HG03064 (cell line): ENCODE measurements at regions not wholly inside any gene's neighbourhood (a gene's known extent, or its start where the extent isn't known, plus 50 kb on each side); places are given as distances from the start of the nearest gene placed in this dataset.
"Not testable (repeated sequence)": the region's sequence is repeated elsewhere in the genome, so short reads cannot be mapped to it uniquely, and the experiment has no call there.

Experiments
- ATAC-seq: cut with Tn5 transposase; IDR thresholded peaks from one replicate; pipeline ENCODE4 v1.9.1; 2021; ENCODE audit warnings: low read depth; ENCODE audit not compliant: unreplicated experiment

GRCh38 chr11:22031791-22032190, 161.1 kb upstream of the ANO5 start:
- ATAC-seq = no peak

GRCh38 chr11:22037505-22037904, 155.4 kb upstream of the ANO5 start:
- ATAC-seq = no peak

DNA sequence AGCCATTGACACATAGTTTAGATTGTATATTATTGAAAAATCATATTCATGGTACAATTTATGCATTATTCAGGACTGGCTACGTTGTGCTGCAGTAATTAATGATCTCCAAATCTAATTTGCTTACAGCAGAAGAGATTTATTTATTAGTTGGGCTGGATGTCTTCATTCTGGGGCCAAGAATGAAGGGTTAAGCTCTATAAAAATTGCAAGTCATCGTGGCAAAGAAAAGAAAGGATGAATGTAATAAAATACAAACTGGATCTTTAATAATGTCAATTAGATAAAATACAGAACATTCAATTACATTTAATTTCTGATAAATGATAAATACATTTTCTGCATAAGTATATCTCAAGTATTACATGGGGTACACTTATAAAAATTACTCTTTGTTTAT, 151.8 kb upstream of the ANO5 start:
- ATAC-seq = no peak

GRCh38 chr11:22042081-22042480, 150.8 kb upstream of the ANO5 start:
- ATAC-seq = no peak

- no peak for ATAC-seq
Measured at GRCh38 chr11:22044126-22044525, 148.8 kb upstream of the ANO5 start.

DNA sequence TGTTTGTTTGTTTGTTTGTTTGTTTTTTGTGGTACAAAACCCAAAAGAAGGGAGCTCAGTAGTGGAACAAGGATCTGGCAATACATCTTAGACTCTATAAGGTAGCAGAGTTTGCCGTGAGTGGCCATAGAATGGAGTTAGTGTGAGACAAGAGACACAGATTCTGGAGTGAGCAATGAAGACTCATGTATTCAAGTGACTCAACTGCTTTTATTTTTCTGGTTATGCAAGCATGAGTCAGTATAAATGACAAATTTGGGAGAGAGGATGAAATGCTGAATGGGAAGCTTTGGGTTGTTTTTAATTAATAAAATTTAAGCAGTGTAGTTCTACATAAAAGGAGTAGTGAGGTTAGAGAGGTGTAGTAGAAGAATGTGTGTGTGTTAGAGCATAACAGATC, 143.6 kb upstream of the ANO5 start:
- no peak for ATAC-seq

- no peak for ATAC-seq
Measured at GRCh38 chr11:22065472-22065871, 127.4 kb upstream of the ANO5 start.

DNA sequence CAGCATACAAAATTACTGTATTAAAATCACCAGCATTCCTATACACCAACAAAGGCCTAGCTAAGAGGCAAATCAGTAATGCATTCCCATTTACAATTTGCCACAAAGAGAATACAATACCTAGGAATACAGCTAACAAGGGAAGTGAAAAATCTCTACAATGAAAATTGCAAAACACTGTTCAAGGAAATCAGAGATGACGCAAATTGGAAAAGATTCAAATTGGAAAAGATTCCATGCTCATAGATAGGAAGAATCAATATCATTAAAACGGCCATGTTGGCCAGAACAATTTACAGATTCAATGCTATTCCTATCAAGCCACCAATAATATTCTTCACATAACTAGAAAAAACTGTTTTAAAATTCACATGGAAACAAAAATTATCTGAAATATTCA, 123.0 kb upstream of the ANO5 start:
- ATAC-seq = no peak

DNA sequence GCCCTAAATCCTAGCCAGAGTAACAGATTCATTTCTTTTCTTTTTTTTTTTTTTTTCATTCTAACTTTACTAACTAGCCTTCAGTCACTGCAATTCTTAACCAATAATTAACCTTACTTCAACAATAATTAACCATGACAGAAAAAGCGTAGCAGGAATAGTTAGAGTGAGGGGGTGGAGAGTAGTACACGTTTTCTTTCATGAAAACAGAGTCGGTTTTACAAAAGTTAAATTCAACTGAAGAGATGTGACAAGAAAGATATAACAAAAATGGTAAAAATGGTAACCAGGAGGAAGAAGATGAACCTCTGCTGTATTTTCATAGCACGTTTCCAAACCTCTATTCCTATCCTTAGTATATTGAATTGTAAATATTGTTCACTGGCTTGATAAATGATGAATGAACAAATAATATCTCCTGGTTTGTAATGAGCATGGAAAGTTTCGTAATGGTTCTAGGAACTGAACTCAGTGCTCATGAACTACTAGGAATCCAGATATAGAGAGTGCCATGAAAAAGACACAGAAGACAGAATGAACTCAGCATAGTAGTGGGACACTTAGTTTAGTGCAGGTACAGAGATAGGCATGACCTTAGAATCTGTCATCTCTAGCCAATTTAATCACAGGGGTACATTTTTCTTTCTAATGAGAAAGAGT, 116.5 kb upstream of the ANO5 start:
- no peak for ATAC-seq

DNA sequence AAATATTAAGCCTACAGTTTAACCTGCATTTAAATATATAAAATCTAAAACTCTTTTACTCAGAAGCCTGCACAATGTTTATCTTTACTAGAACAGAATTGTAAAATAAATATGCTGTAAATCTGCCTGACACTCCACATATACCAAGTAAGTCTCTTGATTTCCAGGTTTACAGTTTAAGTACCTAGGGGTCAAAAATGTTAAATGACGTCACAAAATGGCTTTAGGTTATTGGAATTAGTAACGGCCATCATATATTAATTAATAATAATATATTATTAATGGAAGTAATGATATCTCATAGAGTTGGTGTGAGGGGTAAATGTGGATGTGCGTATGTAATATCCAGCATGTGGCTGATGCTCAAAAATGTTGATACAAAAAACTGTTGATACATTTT, 114.8 kb upstream of the ANO5 start:
- ATAC-seq = no peak

DNA sequence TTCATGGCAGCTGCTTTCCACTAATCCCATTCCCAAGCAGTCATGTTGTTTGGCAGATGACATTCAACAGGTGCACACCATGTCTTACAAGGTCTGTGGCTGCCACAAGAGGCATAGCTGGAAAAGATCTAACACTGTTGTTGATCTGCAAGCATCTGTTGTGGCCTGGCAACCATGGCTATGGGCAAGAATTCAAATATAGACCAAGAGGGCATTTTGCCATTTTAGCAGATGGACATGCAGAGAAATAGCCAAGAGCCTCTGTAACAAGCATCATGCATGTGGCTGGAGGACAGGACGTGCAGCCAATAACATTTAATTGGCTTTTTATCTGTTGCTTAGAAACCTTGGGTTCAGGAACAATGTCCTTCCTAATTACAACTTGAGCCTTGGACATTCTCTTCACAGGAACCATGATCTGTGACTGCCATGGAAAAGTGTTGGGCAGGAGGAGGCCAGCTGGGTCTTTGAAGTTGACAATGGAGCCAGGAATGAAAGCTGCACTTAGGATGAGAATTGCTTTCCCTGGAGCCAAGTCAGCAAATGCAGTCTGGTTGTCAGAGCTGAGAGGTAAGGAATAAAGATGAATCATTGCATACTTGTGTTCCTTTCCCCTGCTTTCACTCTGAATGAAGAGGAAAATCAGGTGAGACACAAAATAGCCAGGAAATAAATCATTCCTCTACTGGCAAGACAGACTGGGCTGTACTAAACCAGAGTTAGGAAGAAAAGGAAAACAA, 113.6 kb upstream of the ANO5 start:
- no peak for ATAC-seq

GRCh38 chr11:22082178-22082577, 110.7 kb upstream of the ANO5 start:
- no peak for ATAC-seq

- no peak for ATAC-seq
Measured at GRCh38 chr11:22082788-22083187, 110.1 kb upstream of the ANO5 start.

GRCh38 chr11:22084056-22084455, 108.8 kb upstream of the ANO5 start:
- no peak for ATAC-seq

- ATAC-seq = no peak
Measured at GRCh38 chr11:22084564-22084963, 108.3 kb upstream of the ANO5 start.

DNA sequence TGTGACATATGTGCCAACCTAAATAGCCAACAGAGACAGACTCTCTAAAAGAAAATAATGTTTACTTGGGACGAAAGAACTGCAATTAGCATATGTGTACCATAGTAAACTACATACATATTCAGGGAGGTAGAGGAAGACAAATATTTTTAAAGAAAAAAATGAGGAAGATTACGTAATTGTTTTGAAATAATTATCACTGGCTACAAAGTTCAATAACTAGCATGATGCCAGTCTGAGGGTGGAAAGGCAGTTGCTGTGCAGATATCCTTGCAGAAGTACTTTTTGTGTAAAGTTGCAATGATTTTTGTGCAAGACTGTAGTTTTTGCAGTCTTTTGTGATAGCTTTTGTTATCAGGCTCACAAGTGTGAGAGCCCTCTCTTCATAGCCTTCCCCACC, 103.3 kb upstream of the ANO5 start:
- ATAC-seq = no peak

DNA sequence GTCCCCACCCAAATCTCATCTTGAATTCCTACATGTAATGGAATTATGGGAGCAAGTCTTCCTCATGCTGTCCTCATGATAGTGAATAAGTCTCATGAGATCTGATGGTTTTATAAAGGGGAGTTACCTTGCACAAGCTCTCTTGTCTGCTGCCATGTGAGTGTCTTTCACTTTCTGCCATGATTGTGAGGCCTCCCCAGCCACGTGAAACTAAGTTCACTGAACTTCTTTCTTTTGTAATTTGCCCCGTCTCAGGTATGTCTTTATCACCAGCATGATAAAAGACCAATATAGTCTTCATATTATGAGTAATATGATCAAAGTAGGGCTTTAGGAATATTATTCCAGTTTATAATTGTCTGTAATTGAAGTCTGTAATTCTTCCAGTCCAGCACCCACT, 86.3 kb upstream of the ANO5 start:
- ATAC-seq = no peak

- ATAC-seq = no peak
Measured at GRCh38 chr11:22115470-22116029, 77.3 kb upstream of the ANO5 start.

DNA sequence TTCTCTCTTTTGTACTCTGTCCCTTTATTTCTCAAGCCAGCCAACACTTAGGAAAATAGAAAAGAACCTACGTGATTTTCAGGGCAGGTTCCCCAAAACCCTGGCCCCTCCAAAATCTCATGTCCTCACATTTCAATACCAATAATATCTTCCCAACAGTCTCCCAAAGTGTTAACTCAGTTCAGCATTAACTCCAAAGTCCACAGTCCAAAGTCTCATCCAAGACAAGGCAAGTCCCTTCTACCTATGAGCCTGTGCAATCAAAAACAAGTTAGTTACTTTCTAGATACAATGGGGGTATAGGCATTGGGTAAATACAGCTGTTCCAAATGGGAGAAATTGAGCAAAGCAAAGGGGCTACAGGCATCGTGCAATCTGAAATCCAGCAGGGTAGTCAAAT, 64.9 kb upstream of the ANO5 start:
- ATAC-seq = not testable (repeated sequence)

DNA sequence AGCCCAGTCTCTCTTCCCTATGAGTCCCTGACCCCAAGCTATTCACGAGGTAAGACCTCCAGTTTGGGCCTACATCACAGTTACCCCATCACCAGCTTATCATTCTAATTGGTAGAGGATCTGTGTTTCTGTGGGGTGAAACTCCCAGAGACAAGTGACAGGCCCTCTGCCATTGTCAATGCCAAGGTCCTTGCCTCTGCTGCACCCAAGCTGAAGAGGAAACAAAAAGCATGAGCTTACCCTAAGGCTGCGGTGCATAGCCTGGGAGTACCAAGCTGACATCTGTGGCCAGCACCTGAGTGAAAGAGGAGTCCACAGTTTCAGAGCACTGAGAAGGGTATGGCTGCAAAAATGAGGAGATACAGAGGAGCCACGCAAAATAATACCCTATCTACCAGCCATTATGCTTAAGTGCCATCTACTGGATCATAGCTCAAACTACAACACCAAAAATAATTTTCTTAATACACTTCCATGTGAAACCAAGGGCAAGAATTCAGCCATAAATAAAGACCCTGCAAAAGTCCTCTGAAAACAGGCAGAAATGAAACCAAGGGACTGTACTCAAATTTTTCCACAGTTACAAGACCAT, 62.3 kb upstream of the ANO5 start:
- ATAC-seq = no peak

GRCh38 chr11:22133776-22134175, 59.1 kb upstream of the ANO5 start:
- ATAC-seq = no peak

DNA sequence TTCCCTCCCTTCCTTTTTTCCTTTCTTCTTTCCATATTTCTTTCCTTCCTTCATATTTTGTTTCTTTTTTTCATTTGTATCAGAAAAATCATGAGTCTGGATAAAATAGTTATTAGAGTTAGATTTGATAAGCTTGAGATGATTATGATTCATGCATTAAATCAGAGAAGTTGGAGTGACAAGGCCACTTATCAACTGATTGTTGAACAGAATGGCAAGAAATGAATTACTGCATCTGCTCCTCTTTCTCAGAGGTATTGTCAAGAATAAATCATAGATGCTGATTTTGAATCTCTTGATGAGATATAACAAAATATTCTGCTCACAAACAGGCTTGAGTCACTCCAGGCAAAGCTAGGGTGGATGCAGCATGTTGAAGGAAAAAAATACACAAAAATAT, 54.6 kb upstream of the ANO5 start:
- no peak for ATAC-seq
